LNCAP (cell line): ENCODE measurements at regions not wholly inside any gene's neighbourhood (a gene's known extent, or its start where the extent isn't known, plus 50 kb on each side); places are given as distances from the start of the nearest gene placed in this dataset.

ENCODE experiments used
- TF ChIP-seq, protein P1 (sequence below): fragments of 450-650 bp; IDR thresholded peaks from 2 replicates; pipeline ENCODE4 v1.5.1; 2017; ENCODE audit warnings: mild to moderate bottlenecking

GRCh38 chr4:19134685-19135084 lies 1113.1 kb upstream of the LCORL start:
- TF ChIP-seq, protein P1, sequence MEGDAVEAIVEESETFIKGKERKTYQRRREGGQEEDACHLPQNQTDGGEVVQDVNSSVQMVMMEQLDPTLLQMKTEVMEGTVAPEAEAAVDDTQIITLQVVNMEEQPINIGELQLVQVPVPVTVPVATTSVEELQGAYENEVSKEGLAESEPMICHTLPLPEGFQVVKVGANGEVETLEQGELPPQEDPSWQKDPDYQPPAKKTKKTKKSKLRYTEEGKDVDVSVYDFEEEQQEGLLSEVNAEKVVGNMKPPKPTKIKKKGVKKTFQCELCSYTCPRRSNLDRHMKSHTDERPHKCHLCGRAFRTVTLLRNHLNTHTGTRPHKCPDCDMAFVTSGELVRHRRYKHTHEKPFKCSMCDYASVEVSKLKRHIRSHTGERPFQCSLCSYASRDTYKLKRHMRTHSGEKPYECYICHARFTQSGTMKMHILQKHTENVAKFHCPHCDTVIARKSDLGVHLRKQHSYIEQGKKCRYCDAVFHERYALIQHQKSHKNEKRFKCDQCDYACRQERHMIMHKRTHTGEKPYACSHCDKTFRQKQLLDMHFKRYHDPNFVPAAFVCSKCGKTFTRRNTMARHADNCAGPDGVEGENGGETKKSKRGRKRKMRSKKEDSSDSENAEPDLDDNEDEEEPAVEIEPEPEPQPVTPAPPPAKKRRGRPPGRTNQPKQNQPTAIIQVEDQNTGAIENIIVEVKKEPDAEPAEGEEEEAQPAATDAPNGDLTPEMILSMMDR, result no peak

- TF ChIP-seq, protein P1, result no peak
Observed at GRCh38 chr4:19133315-19133714, 1111.8 kb upstream of the LCORL start.

DNA sequence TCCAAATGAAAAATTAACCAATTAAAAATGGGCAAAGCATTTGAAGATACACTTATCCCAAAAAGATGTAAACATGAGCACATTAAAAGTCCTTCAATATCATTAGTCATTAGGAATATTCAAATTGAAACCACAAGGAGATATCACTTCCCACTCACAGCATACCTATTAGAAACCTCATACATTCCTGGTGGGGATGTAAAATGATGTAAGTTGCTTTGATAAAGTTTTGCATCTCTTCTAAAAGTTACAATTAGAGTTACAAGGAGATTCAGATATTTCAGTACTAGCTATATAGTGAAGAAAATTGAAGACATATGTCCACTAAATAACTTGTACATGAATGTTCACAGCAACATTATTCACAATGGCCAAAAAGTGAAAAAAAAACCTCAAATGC lies 1109.3 kb upstream of the LCORL start:
- TF ChIP-seq, protein P1, result no peak

DNA sequence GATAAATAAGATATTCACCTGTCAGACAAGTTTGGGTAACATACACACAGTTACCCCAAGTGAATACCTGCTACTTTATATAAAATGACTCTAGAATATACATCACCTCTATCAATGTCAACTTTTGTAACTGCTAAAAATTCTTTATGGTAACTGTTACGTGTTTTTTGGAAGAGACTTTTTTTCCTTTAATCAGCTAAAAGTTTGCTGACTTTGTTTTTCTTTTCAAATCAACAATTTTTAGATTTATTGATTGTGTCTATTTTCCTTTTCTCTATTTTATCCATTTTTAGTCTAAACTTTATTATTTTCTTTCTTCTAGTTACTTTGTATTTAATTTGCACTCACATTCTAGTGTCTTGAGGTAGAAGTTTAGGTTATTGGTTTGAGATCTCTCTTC lies 1106.6 kb upstream of the LCORL start:
- TF ChIP-seq, protein P1, result no peak

- TF ChIP-seq, protein P1, result no peak
Observed at GRCh38 chr4:19126903-19127302, 1105.3 kb upstream of the LCORL start.

DNA sequence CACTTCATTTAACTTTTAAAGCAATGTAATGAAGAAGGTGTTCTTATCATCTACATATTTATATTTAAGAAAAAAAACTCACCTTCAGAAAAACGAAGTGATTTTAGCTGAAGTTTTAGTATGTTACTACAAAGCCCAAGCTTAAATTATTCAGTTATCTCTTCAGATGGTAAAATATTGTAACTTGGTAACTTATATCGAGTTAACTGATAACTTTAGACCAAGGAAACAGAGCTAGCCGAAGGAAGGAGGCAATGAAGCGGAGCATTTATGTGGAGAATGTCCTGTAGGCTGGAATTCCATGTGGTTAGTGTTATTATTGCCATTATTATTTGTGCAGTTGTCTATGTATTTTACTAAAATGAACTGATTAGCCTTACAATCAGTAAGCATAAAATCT lies 1102.1 kb upstream of the LCORL start:
- TF ChIP-seq, protein P1, result no peak

DNA sequence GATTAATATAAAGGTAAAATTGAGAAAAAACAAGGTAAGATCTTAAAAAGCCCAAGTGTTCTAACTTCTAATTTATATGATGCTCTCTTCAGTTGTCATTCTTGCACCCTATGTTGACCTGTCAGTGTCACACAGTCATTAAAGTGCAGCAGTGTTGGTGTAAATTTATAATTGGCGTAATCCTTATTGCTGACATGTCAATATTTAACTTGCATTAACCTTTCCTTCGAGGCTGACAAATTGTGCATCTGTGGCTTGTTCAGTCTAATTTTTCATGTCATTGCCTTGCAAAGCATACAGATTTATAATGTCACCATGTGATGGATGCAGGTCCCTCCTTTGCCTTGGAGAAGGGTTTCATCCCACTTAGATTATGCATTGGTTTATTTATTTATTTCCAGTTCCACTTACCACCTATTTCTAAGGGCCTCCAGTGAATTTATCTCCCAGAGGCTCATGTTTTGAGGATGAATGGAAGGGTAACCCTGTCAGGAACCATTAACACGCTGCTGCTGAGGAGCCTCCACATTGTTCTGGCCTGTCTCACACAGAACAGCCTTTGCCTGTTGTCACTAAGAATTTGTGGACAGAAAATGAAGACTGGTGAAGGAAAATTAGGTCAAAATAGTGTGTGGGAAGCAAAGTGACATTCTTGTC lies 1098.5 kb upstream of the LCORL start:
- TF ChIP-seq, protein P1, result no peak

- TF ChIP-seq, protein P1, result no peak
Observed at GRCh38 chr4:19117022-19117421, 1095.5 kb upstream of the LCORL start.
